Right hindlimb (tissue), 1 donor: ENCODE measurements at regions not wholly inside any gene's neighbourhood (a gene's known extent, or its start where the extent isn't known, plus 50 kb on each side); places are given as distances from the start of the nearest gene placed in this dataset.

Experiments used
- DNase-seq: peaks from one replicate; pipeline ENCODE4 v3.0.0-alpha.2; 2018

DNA sequence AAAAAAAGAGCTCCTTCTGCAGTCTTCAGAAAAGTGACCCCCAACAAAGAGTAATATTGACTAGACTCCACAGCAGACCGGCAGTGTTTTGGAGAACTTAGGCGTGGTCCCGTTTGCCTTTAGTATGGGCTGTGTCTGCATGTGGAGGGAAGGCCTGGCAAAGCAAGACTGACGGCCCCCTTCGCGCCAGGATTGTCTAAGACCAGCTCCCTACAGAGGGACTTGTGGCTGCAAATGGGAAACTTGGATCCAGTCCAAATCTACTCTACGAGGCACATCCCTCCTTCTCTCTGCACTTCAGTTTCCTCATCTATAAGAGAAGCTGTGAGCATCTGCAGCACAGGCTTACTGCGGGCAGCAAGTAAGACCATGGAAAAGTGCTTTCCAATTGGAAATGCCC is 350.0 kb downstream of the ZNF536 start:
- no peak for DNase-seq

DNA sequence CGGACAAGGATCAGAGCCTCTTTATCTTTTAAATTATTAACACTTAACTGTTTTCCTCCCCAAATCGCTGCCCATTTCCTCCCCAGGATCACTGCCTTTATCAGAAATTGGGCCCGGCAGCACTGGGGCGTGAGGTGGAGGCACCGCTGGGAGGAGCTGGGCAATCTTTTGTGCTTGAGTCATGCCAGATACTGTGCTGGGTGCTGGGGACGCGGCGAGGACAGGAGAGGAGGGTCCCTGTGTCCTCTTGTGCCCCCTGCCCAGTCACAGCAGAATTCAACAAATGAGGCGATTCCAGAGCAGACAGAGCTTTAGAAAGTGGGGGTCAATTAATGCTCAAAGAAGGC is 347.8 kb downstream of the ZNF536 start:
- no peak for DNase-seq

DNA sequence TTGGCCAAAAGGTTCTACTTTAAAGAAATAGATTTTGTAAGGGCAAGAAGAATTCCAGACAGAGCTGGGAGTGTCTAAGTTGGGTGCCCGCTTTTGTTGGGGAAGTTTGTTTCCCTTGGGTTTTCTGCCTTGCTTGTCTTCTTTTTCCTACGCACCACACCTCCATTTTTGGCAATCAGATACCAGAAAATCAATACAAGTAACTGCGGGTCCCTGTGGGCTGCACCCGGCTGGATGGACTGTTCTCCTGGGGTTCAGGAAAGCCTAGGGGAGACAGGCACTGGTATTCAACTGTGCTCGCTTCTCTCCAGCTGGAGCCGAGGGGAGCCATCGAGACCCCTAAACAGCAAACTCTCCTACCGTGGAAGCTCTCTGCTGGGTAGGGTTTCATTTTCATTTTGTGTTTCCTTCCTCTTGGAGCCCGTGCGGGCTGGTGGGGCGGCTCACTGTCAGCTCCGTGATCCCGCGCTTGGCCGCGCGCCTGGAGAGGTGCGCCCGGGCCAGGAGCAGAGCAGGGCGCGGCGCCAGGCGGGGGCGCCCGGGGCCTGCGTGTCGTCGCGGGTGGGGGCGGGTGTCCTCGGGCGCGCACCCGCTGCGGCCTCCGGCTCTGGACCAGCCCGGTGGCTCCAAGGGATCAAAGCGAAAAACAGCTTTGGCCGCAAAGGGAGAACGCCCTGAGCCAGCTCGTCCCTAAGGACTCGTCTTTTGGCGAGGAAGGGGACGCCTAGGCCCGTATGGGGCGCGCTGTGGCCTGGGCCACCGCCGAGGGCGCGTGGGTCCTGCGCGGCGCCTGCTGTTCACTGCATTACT is 347.2 kb downstream of the ZNF536 start:
- DNase-seq: peak; percentile 80

DNA sequence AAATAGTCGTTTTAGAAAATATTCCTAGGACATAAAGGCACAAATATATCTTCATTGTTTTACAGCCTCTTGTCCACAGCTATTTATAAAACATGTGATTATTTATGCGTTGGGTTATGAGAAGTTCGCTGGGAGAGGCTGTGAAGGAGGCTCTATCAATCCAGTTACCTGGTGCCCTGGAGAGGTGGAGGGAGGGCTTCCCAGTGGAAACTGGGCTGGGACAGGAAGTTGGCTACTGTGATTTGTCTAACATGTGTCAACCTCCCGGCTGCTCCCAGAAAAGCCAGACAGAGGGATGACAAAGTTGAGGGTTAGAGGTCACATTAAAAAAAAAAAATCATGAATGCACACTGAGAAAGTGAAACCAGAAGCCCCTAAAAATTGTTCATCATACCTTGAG is 346.5 kb downstream of the ZNF536 start:
- no peak for DNase-seq

DNA sequence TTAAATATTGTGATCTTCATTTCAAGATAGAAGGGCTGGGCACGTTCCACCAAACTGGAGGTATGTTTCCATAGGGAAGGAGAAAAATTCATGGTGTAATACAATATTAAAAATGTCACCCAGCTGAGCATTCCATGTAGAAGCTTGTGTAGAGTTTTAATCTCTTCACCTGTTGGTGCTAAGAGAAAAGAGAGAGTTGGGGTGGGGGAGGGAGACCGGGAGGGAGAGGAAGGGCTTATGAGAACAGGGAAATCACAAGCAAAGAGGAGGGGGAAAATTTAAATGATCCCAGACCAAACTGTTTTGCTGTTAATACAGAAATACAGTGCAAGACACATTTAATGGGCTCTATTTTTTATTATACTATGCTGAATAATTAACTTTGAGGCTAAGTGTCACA is 345.8 kb downstream of the ZNF536 start:
- DNase-seq: no peak

DNA sequence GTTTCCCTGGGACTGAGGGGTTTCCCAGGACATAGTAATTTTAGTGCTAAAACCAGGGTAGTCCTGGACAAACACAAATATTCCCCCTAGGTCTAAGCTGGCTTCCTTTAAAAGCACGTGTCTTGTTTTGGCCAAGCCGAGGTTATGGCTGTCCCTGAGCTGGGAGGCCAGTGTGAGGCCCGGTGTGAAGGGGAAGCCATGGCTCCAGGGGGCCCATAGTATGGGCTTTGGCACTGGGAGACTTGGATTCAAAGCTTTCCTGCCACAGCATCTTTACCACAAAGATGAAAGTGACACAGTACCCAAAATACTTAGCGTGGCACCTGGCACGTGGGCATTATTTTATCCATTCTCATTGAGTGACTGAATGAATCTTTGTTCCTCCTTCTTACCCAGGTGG is 345.2 kb downstream of the ZNF536 start:
- DNase-seq: no peak

DNA sequence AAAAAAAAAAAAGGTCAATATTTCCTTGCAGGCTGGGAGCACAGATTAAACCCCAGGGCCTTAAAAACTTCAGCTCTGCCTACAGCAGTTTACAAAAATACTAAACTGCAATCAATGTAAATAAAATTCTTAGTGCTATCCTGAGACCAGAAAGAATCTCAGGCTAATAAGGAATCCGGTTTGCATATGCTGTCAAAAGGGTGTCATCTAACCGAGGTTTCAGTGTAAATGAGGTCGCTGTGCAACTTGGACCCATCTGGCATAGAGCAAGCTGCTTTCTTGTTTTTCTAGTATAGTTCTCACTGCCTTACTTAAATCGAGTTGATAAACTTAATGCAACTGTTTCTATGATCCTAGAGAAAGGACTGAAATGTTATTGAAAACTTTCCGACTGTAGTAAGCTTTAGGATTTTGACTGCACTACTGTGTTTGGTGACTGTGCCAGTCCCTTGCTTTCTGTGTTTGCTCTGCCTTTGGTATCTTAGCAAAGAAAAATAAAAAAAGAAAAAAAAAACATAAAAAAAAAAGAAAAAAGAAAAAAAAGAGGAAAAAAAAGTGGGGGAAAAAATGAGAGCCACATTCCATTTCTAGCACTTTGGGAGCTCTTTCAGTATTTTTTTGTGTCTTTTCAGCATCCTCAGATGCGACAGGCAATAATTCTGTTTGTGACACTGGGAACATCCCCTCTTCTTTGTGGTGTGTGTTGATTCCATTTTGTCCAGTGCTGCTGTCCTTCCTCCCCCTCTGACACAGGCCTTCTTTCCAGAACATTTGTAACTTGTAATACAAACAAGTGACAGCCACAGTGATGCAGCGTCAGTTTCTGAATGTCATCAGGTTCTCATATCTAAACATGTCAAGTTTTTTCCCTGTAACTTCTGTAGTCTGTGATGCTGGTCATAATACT is 340.5 kb downstream of the ZNF536 start:
- DNase-seq: no peak

DNA sequence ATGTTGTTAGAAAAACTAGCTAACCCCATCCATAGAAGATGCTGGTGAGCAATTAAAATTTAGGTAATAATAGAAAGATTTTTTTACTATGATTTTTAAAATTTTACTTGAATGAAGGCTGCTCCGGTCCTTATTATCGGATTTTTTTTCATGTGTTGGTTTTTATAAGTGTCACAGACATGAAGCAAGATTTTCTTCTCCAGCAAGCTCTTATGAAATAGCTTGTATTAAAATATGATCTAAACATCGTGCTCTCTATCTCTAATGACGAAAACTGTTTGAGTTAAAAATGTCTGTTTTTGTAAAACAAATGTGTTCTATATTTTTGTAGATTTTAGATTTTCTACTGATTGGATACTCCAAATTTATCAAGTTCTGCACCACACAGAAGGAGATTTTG is 339.6 kb downstream of the ZNF536 start:
- no peak for DNase-seq

DNA sequence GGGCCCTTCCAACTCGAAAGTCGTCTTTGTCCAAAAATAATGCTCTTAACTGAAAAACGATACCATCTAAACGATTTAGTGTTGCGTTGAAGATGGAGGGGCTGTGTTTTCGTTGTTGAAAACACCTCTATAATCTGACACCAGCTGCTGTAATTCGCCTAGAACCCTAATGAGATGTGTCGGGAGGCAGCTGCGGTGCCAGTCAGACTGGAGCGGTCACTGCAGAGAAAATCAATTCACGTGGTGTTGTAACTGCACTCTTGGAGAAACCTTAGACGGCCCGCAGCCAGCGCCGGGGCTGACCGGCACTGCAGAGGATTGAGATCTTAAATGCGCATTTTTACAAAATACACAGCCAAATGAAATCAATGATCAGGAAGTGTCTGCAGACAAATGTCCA is 339.1 kb downstream of the ZNF536 start:
- DNase-seq: peak; percentile 57

DNA sequence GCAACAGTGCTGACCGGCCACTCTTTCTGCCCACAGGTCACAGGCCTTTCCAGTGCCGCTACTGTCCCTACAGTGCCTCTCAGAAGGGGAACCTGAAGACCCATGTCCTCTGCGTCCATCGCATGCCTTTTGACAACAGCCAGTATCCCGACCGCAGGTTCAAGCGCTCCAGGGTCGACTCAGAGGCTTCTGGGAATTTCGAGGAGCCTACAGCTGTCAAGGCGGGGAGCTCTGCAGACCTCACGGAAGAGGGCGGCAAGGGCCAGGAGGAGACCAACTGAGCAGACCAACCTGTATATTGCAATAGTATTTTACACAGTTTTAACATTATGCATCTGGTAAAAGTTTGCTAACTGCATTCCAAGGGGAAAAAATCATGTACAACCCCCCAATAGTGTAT is 338.5 kb downstream of the ZNF536 start:
- DNase-seq: no peak

DNA sequence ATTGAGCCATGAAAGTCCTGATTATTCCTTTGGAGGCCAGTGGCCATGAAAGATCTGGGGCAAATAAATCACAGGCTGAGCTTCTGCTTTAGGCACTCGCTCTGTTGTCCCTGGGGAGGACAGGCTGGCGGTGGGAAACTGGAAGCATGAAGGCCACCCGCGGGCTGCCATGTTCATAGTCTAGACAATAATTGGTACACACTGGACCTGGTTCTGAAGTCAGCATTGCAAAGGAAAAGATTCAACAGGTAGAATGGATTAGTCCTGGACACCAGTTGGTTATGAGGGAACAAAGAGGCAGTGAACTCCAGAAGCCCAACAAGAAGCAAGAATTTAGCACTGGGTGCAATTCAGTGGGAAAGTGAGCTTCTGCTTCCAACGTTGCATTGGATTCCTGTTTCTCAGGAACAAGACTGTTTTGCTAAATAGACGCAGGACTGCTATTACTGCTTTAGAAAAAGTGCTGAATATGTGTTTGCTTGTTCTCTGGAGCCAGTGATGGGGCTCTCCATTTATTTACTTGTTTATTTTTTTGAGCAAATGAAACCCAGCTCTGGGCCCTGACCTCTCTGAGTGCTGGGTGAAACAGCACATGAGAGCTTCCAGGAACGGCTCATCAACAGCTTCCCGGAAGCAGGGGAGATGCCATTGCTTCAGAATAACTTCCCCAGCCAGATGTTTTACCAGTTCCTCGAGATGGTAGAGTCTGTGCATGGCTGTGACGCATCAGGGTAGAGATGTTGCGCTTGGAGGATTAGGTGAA is 336.4 kb downstream of the ZNF536 start:
- DNase-seq: no peak

DNA sequence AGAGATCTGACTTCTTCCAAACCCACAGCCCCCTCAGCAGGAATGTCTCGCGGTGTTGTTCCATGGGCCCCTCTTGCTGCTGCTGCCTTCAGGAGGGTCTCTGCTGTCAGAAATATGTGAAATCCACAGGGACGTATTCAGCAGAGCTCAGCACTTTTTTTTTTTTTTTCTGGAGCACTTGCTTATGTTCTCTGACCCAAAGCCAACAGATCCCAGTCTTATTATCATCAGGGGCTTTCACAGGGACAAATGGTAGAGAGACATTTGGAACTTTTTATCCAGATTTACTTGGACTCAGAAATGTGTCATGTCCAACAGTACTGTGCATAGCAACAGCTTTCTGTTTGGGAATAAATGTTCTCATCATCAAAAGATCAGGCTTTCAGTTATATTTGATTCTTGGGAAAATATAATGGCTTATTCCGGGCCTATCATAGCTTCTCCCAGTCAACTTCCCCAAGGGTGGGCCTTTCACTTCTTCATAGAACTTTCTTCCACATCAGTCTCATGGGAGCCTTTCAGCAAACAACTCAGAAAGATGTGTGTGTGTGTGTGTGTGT is 332.7 kb downstream of the ZNF536 start:
- DNase-seq: no peak

DNA sequence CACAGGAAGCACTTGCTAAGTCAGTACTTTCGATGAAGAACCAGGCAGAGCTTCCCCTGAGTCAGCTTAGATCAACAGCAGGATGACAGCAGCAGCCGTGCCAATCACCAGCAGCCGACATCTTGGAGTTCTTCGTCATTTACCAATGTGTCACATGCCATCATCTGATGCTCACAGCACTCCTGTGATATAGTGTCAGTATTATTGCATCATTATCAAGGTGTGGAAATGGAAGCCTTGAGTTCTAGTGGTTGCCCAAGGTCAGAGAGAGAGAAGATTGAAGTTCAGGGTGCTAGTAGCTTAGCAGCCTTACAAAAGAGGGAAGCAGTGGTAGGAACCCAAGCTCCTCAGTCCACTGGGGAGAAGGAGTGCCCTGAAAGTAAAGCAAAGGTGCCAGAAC is 331.5 kb downstream of the ZNF536 start:
- no peak for DNase-seq

DNA sequence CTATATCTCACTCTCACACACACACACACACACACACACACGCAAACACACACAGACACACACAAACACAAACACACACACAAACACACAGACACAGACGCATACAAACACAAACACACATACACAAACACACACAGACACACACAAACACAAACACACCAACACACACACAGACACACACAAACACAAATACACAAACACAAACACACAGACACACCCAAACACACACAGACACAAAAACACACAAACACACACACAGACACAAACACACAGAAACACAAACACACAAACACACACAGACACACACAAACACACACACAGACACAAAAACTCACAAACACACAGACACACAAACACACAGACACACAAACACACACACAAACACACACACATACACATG is 329.0 kb downstream of the ZNF536 start:
- no peak for DNase-seq

DNA sequence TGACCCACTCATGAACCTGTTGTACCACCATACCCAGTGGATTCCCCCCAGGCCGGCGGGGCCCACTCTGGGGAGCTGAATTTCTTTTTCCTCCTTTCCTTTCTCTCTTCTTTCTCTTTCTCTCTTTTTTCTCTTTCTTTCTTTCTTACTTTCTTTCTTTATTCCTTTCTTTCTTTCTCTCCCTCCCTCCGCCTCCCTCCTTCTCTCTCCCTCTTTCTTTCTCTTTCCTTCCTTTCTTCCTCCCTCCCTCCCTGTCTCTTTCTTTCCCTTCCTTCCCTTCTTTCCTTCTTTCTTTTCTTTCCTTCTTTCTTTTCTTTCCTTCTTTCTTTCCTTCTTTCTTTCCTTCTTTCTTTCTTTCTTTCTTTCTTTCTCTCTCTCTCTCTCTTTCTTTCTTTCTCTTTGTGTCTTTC is 327.7 kb downstream of the ZNF536 start:
- DNase-seq: no peak

DNA sequence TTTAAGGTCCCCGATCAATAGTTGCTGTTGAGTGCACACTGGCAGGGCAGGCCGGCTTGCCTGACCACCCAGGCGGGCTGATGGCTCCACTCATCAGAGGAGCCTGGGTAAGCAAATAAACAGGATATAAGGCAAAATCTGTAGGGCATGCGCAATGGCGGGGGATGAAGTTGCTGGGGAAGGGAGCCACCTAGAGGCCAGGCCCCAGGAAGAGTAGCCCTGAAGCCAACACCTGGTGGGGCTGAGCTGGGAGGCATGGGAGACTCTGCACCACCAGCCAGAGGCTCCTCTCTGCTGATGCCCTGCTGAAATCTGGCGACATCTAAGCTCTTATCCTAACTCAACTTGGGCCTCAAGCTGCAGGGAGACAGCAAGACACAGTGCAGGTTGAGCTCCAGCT is 324.3 kb downstream of the ZNF536 start:
- DNase-seq: peak; percentile 46

DNA sequence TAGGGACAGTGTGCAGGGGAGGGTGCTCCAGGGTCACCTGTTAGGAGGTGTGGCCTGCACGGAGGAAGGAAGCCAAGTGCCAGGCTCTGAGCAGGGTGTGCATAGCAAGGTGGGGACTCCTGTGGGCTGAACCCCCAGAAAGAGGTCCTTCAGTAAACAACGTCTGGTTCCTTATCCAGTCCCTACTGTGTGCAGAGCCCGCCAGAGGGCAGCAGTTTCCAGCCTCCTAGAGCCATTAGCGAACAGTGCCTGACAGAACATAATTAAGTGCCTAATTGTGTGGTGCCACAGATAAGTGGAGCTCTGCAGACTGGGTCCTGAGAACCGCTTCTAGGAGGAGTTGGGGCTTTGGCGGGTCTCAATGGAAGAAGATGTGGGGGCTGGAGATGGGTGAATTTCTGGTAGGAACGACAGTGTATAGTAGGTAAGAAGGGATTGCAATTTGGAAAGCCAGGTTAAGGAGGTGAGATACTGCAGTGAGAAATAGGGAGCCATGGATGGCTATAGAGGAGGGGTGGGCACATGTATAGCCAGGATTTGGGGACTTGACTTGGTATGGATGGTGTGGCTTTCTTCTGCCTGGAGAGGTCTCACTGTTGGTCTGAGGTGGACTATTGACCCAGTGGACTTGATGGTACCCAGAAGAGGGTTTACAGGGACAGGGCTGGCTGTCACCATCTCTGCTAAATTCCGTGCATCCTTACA is 323.1 kb downstream of the ZNF536 start:
- DNase-seq: no peak

DNA sequence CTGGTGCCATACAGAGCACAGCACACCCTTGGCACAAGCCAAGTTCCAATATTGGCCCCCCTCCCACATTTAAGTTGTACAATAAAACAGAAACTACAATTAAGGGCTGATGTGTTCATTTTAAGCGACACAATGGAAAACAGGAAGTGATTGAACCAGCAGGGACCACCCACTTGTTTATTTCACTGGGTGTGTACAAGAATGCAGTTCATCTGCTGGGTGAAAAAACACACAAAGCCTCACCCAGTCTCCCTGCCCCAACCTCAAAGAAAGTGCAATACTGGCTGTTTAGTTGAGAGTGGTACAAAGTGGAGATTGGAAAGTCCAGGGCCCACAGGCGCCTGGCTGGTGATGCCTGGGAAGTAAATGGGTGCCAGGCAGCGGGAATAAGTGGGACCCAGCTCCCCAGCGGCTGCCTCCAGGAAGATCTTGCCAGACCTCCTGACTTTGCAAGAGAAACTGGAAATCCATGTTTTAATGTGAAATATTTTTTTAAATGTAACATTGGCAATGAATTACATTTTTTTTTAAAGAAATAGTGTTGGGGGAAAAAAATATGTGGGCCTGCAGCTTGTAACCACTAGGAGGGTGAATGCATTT is 322.1 kb downstream of the ZNF536 start:
- DNase-seq: no peak

DNA sequence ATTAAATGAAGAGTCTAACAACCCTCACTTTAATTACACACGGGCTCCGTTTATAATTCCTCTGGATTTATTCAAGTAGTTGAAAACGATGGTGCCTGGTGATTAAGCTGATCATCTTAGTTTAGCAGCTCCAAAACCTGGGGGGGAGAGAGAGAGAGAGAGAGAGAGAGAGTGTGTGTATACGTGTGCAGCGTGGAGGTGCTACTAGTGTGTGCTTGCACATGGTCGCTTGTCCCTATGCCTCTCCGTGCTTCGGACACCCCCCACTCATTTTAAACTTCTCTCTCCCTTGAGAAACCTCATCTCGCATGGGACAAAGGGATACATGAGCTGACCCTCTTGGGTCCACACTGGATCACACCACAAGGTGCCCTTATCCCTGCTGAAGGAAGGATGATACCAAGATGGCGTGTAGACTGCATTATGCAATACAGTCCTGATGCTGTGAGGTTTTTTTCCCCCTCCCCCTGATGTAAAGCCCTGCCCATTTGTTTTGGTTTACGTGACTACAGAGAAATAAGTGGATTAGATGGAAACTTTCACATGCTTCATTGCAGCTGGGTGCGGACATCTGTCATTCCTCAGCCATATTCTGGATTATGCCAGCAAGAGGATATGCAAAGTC is 320.8 kb downstream of the ZNF536 start:
- no peak for DNase-seq

DNA sequence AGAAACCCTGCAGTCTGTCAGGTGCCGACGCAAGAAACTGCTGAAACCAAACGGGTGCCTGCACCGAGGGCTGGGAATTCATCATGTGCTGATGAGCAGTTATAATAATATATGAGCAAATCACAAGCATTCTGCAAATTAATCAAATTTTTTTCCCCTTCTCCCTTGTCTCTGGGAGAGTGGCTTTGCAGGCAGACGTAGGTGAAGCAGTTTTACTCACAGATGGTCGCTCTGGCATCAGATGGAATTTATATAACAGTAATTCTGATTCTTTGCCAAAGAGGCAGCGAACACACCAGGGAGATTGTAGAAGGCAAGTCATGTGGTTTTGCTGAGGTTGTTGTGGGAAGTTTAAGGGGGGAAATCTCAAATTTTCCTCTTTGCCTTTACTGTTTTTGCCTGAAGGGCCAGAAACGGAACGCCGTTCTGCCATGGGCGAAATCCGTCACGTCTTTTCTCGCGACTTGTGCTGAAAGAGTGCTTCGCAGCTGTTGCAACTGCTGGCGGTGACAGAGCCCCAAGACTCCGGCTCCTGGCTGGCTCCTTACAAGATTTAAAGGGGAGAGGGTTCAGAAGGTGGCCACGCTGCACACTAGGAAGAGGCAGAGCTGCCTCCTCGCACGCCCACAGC is 320.1 kb downstream of the ZNF536 start:
- DNase-seq: peak; percentile 69

DNA sequence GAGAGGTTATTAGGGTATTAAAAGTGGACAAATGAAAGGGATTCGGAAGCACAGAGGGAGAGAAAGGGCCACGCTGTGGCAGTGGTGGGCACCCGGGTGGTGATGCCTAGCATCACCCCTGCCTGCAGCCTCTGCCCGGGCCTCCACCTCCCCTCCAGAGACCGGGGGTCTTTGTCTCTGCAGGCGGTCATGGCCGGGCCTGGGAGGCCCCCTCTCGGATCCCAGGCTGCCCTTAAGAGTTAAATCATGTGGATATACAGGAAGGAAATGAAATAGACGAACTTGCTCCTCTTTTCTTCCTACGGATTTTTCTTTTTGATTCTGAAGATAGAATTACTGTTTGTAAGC is 319.6 kb downstream of the ZNF536 start:
- DNase-seq: no peak
